ENCODE measurements at regions not wholly inside any gene's neighbourhood (a gene's known extent, or its start where the extent isn't known, plus 50 kb on each side); places are given as distances from the start of the nearest gene placed in this dataset.
"Not testable (repeated sequence)": the region's sequence is repeated elsewhere in the genome, so short reads cannot be mapped to it uniquely, and the experiment has no call there.

DNA sequence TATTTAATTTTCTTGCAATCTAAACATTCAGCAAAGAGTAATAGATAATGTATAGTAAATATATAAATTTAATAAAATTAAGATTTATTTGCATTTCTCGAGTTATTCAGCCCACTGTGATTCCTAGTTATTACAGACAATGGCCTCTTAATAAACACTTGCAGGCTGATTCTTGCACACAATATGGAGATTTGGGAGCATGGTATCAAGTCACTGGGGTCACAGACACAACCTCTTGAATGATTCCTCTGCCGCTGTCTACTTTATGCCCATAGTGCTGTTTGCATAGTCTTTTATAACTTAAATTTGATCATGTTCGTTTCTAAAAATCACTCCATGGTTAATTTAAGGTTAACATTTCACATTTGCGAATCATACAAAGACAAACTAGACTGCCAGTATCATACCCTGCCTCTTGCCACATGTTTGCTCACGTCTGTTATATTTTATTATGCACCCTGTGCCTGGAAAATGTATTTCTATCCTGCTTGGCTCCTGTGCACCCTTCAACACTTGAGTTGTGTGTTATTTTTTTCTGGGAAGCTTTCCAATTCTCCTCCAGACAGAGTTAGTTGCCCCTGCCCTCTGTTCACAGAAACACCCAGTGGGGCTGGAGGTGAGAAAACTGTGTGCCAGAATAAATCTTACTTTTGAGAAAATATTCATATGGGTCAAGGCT is 206.3 kb upstream of the ROBO1 start:
- no peak for DNase-seq (ENCODE audit: low read depth)

DNA sequence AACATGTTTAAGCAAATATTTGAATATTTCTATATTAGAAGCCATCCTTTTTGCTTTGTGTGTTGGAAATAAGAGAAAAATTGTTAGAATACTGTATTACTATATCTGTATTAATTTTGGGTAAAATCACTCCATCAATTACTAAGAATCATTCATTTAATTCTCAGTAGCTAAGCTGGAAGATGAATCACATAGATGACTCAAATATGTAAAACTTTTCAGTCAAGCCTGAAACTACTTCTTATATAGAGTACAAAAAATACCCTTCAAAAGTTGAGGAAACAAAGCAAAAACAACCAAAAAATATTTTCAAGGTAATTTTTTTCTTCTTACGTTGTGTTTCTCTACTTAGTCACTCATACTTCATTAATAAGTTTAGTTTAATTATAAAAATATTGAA is 205.7 kb upstream of the ROBO1 start:
- no peak for DNase-seq (ENCODE audit: low read depth)

DNA sequence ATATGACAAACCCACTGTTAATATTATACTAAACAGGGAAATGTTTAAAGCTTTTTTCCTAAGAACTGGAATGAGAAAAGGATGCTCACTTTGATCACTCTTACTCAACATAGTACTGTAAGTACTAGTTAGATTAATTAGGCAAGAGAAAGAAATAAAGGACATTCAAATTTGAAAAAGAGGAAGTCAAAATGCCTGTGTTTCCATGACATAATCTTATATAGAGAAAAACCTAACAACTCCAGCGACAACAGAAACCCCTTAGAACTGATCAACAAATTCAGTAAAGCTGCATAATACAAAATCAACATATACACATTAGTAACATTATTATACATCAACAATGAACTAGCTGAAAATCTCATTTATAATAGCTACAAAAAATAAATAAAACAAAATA is 200.6 kb upstream of the ROBO1 start:
- DNase-seq (ENCODE audit: low read depth): no peak

DNA sequence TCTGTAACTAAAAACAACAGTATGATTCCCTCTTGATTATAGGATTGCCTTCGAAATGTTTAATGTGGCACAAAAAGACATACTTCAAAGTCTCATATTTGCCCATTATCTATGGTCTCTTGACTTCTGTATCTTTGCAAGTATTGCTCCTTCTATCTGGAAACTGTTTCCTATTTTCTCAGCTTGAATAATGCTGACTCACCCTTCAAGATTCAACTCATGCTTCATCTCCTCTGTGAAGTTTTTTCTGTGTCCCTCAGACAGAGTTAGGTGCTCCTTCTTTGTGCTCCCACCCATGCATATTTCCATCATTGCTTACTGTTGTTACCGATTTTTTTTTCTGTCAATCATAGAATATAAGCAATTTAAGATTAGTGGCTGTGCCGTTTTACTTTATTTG is 192.8 kb upstream of the ROBO1 start:
- no peak for DNase-seq (ENCODE audit: low read depth)

DNA sequence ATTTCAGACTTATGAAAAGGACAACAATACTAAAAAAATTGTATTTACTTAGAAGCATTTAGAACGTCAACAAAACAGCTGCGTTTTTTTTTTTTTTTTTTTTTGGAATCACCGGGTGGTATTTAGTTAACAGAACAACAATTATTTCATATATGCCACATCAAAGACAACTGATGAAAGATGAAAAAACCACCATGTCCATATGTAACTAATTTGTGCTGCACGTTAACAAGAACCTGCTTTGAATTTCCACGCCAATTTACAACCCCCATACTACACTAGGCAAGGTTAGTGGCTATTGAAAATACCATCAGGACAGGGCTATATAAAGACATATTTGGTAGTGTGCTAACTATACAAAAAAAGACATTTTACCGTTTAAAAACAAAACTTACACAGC is 189.3 kb upstream of the ROBO1 start:
- no peak for DNase-seq (ENCODE audit: low read depth)

DNA sequence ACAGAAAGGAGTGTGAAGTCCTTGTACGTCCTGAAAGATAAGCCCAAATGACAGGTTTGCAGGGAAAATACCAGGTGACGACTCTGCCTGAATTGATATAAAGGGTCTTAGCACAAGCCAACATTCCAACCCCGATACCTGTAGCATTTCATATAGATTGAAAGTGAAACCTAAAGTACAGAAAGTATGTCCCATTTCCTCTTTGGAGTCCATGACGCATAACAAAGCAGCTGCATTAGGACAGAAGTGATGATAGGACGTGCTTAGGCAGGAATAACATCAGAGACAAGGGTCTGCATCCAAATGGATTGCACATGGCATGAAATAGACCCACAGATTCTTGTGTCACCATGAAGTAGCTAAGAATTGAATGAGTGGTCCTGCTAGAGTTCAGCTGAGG is 187.0 kb upstream of the ROBO1 start:
- DNase-seq (ENCODE audit: low read depth): peak; percentile 3

DNA sequence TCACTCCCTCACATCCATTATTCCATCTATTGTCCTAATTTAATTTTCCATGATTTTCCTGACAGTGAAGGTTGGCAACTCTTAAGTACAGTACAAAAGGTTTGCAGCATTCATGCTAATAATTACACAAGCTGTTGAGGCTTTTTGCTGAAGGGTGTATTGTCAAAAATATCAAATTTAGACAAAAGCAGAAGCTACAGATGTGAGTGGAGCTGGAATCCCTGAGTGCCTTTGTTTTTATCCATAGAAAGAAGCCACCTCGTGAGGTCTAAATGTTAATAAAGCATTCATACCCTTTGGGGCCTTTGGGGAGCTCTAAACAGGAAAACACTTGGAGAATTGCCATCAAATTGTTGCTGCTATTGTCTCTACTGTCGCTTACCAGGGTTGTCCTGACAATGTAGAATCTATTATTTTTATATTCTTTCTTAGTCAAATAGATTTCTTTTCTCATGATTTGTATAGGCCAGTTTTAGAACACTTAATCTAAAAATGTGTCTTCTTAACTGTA is 185.8 kb upstream of the ROBO1 start:
- DNase-seq (ENCODE audit: low read depth): no peak

DNA sequence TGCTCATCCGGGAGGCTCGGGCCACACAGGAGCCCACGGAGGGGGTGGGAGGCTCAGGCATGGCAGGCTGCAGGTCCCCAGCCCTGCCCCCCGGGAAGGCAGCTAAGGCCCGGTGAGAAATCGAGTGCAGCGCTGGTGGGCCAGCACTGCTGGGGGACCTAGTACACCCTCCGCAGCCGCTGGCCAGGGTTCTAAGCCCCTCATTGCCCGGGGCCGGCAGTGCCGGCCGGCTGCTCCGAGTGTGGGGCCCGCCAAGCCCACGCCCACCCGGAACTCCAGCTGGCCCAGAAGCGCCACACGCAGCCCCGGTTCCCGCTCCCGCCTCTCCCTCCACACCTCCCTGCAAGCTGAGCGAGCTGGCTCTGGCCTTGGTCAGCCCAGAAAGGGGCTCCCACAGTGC is 183.6 kb upstream of the ROBO1 start:
- DNase-seq (ENCODE audit: low read depth): not testable (repeated sequence)

DNA sequence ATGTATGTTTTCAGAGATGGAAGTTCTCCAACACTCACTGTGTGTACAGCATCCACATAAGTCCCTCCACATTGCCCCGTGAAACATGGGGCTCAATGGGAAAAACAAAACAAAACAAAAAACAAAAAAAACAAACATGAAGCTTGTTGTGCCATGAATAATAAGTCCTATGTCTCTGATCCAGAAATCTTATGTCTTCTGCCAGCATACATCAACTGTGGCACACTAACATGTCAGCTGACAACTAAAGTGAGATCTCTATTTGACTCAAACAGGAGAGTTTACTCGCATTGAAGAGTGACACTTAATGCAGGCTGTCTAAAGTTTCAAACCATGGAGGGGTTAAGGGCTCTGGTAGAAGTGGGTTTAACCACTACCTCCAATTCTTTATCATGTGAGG is 180.2 kb upstream of the ROBO1 start:
- no peak for DNase-seq (ENCODE audit: low read depth)

DNA sequence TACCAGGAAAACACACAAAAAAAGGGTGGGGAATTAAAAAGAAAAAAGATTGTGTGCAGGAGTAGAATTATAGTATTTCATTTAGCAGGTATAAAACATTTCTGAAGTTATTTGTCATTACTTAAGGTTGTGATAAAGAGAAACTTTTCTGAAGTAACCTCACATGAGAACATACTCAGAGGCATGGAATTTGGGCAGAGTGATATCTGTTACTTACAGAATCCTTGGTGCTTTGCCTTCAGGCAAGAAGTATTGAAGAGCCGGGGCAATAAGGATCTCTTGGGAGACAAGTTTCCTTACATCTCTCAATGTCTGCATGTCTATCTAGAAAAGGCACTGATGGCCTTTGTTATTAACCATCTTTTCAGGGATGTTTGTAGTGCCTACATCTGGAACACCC is 179.7 kb upstream of the ROBO1 start:
- DNase-seq (ENCODE audit: low read depth): peak; percentile 24

DNA sequence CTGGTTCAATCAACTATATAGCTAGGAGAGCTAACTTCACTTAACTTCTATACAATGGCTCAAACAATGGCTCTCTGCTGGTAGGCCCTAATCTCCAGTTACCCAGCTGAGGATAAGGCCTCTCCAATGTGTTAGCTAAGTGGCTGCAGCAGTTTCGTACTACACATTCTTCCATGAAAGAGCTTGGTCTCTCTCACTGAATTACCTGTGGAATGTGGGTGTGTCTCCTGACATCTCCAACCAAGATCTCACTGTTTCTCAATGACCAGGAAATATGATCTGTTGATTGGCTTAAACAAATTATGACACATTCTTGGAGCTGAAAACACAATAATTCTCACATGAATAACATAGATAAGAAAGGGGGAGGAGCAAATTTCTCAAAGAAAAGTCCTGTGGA is 169.8 kb upstream of the ROBO1 start:
- no peak for DNase-seq (ENCODE audit: low read depth)

DNA sequence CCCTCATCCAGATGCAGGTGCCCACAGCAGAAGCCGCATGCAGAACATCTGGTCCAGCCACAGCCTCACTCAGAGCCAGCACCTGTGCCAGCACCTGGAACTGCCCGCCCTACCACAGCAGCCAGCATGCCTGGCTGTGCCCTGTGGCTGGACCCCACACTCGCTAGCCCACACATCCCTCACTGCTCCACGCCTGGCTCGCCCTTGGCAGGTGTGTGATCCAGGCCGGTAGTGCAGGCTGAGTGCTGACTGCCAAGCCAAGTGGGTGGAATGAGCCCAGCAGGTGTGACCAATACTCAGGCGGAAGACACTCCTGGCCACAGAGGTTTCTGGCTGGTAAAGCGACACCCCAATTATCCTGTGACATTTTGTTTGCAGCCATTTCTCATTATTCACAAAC is 162.4 kb upstream of the ROBO1 start:
- no peak for DNase-seq (ENCODE audit: low read depth)

DNA sequence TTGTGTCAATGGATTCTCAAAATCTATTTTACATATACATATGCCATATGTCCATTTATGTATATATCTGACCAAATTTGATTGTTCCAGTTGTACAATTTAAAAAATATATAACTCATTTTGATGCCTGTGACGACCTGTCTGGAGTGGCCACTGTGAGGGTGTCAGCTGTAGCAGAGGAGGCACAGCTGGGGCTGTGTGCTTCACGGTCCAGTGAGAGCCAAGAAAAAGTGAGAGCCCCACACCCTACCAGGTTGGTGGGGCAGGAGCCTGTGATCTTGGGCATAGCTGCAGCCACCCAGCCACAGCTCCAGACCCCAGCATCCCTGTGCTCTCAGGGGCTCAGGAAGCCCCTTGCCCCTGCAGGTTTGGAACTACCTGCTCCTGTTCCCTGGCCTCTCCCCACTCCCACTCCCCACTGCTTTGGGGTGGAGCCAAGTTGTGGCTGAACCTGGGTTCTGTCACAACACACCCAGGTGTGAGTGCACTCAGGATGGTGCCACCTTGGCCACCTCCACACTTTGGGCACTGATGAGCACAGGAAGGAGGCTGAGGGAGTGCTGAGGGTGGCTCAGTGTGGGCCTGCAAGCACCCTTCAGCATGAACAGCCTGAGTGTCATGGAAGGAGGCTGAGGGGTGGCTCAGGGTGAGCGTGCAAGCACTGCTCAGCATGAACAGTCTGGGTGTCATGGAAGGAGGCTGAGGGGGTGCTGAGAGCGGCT is 161.1 kb upstream of the ROBO1 start:
- no peak for DNase-seq (ENCODE audit: low read depth)

DNA sequence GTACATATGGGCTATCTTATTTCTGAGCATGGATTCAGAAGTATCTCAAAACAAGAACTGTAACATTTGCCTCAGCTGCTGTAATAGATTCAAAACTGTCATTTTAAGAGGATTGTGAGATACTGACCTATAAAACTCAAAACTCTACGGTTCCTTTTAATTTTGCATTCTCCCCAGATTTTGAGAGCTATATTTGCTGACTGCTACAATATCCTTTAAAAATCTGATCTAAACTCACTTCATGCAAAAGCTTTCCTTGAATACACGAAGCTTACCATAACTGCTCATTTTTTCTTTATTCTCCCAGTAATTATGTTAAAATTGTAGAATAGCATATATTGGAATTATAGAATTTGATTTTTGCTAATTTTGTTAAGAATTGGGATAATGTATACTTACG is 158.7 kb upstream of the ROBO1 start:
- DNase-seq (ENCODE audit: low read depth): no peak

DNA sequence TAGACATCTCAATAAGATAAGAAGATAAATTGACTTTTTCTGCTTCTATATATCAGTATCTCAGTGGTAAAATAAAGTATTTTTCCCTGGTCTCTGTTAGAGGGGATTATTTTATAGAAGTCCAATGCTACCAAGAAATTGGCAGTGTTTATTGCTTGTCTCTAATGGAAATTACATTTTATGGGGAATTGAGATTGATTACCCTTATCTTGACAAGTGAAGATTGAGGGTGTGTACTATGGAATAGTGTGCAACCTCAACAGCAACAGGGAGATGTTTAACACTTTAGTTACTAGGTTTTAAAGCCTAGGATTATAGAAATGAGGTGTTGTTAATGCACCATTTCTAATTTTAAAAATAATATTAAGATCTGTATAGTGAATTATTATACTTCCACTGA is 154.8 kb upstream of the ROBO1 start:
- no peak for DNase-seq (ENCODE audit: low read depth)

DNA sequence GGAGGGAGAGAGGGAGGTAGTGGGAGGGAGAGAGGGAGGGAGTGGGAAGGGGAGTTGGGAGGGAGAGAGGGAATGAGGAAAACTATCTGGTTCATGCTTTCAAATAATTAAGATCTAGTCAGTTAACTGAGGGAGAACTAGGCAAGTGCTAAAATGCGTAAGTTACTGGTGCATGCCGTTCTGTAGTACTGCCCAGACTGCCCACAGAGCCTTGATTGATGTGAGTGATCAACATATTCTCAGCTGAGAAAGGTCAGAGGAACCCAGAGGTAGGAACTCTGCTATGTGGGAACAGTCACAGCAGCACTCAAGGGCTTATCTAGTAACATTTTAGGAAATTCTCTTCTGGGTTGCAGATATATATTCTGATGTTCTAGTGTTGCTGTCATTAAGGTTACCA is 149.8 kb upstream of the ROBO1 start:
- no peak for DNase-seq (ENCODE audit: low read depth)

DNA sequence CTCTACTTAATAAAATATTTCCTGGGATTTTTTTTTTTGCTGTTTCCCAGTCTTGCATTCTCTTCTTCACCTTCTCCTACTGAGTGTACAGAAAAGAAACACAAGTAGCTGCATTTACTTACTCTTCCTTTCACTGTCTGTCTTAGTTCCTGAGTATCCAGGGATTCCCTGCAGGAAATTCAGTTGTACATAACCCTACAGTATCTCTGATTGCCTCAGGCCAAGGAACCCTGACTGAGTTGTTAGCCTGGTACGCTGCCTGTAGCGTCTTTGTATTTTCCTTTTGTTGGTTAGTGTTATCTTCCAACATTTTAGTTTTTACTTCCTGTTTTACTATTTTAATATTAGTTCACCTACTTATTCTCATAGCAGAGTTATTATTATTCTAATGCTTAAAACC is 142.5 kb upstream of the ROBO1 start:
- no peak for DNase-seq (ENCODE audit: low read depth)

DNA sequence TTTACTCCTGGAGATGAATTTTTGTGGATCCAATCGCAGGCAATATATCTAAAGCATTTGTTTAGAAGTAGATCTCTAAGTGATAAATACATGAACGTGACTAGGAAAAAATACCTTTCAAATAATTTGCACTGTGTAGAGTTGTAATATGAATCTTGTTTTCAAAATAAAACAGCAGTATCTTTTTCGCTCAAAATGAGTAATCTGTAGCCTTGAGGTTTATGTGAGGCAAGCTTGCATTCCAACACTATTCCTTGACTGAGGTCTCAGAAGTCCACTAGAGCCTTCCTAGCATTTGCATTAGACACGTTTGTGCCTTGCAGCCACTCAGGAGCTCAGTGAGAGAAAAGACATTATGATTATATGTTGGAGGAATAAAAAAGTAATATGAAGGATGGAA is 138.3 kb upstream of the ROBO1 start:
- peak; percentile 7 for DNase-seq (ENCODE audit: low read depth)

DNA sequence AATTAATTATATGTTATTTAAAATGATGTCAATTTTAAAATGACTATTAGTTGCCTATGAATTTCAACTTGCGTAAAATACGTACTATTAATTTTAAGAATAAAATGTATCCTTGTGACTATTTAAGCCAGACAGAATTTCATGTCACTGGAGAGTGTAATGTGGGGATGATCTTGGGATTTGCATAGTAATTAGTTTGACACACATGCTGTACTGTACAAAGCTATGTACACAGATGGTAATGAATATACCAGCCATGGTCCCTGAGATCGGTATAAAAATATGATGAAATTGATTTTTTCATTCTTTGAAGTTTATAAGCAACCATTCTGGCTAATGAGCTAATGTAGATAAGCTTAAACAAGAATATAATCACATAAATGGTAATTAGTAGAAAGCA is 134.4 kb upstream of the ROBO1 start:
- no peak for DNase-seq (ENCODE audit: low read depth)

DNA sequence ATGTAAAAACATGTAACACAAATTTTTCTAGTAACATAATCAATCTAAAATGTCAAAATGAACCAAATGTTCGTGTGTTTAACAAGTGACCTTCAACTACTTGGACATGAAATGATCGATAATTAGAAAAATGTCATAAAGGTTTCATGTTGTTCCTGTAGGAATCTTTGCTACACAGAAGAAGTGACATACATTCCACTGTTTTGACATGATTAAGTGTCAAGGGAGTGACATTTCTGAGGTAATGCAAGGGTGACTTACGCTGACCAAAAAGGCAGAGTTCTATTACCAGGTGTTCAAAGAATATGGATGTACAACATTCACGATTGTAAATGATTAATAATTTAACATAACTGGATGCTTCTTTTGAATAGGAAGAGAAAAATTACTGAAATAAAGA is 131.1 kb upstream of the ROBO1 start:
- no peak for DNase-seq (ENCODE audit: low read depth)

DNA sequence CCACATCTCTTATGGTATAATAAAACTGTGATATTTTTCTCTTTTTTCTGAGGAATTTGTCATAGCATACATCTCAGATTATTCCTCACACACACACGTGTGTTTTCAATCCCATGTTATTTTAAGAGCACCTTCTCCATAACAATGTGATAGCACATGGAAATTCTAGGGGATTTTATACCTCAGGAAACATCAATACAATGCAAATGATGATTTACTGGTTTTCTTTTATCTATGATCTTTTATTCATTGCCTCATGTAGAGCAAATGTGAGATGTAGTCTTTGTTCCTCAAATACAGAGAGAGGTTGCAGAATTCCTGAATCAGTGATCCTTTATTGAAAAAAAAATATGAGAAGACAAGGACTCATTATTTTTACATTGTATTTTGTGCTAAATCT is 128.3 kb upstream of the ROBO1 start:
- no peak for DNase-seq (ENCODE audit: low read depth)

DNA sequence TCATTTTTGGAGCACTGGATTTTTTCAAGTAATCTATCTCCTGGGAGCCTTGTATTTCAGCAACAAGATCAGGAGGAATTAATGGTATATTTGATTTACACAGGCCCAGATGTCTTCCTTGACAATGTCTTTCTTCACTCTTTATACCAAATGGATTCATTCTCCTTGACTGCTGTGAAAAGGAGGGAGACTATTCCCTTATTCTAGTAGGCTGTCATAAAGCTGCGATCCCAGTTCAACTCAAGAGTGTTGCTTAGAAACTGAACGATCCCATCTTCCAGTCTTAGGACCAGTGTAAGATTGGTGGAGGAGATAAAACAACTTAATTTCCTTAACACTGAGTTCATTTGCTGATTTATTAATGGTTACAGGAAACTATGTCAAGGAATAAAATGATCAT is 119.4 kb upstream of the ROBO1 start:
- no peak for DNase-seq (ENCODE audit: low read depth)

DNA sequence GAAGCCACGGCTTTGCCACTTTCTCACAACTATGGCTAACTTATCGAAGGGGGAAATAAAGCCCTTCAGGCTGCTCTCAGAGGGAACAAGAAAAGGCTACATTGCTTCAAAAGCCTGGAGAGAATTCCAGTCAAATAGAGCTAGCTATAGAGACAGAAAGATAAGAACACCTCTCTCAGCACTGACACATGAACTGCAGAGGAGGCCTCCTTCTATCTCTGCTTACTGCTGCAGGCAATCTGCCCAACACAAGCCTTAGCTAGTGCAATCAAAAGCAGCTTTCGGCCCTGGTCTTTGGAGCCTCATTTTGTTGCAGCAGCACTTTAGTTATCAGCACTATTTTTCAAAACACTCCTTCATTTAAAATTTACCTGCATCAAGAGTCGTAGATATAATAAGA is 118.4 kb upstream of the ROBO1 start:
- peak; percentile 11 for DNase-seq (ENCODE audit: low read depth)

DNA sequence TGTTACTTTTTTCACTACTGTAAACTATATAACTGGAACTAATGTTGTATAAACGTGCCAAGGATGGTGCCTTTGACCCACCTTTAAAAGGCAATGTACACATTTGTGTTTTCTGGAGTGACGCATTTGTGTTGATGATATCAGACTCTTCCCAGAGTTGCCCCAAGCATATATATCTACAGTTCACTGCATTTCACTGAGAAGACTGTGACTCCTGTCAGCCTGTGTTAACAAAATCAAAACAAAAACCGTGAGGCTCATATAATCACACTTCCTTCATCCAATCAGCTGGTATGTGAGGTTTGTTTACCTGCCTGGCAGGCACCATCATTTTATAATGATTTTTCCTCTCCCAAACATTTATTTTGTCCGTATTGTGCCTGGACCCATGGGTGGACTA is 117.6 kb upstream of the ROBO1 start:
- no peak for DNase-seq (ENCODE audit: low read depth)
